GM18517 (cell line): ENCODE measurements at regions not wholly inside any gene's neighbourhood (a gene's known extent, or its start where the extent isn't known, plus 50 kb on each side); places are given as distances from the start of the nearest gene placed in this dataset.

Experiments
- ATAC-seq: cut with Tn5 transposase; IDR thresholded peaks from one replicate; pipeline ENCODE4 v1.9.1; 2021; ENCODE audit warnings: mild to moderate bottlenecking, moderate library complexity; ENCODE audit not compliant: unreplicated experiment

DNA sequence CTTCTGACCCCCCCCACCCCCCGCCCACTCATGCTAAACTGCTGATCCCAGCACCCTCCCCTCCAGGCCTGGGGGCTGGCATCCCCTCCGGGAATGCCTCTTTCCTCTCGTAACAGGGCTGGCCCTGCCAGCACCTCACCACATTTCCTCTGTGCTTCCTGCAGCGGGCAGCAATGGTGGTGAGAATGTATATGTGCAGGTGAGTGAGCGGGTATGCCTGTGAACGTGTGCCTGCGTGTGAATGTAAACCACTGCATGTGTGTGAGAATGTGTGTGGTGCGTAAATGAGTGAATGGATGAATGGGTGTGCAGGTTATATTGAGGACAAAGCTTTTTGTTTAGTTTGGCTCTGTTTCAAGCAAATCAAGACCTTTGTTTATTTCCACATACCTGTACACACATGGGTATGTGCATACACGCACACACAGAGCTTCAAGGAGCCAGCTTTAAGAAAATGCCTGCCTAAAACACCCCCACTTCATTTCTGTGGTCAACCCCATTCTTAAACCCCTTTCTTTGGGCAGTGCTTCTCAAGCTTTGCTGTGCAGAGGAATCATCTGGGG is 95.7 kb upstream of the SHB start:
- ATAC-seq: no peak

DNA sequence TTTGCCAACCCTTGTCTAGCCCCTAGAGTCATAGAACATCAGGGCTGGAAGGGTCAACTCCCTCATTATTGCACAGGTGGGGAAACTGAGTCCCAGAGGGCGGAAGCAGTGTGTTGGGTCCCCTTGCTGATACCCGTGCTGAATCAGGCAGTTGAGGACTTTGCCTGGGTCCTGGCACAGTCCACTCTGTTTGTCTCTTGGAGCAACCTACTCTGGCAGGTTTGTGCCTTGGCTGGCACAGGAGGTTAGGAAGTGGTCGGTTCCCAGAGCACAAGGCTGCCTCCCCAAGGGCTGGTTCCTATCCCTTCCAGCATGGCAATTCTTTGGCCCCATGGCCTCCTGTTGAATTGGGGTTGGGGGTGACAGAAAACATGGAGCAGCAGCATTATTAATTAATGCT is 94.5 kb upstream of the SHB start:
- no peak for ATAC-seq

DNA sequence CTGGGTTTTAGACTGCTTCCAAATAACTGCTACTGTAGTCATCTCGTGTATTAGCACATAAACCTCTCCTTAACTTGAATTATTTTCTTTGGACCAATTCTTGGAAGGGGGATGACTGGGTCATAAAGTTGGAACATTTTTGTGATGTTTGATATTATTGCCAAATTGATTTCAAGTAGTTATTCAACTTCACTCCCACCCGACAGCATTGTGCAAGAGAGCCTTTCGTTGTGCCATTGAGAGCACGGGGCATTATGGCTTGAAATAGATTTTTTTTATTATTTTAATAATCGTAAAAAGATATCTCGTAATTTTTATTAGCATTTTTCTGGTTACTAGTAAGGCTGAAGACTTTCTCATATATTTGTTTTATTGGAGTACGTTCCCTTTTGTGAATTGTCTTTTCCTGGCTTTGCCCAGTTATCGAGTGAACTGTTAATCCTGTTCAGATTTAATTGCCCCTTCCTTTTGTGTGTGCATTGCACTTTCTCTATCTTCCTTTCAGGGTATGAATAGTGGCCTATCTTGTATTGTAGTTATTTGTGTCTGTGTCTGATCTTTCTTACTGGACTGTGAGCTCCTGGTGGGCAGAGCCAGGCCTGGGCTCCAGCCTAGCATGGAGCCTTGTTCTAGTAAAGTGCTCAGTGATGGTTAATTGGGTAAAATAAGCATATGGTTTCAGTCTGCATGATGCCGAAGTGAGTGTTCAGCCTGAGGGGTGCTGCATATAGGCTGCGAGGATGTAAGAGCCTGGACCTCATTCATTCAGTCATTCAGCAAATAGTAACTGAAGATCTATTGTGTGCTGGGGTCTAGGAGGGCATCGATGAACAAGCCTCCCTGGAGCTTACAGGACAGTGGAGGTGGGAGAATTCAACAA is 93.5 kb upstream of the SHB start:
- no peak for ATAC-seq

DNA sequence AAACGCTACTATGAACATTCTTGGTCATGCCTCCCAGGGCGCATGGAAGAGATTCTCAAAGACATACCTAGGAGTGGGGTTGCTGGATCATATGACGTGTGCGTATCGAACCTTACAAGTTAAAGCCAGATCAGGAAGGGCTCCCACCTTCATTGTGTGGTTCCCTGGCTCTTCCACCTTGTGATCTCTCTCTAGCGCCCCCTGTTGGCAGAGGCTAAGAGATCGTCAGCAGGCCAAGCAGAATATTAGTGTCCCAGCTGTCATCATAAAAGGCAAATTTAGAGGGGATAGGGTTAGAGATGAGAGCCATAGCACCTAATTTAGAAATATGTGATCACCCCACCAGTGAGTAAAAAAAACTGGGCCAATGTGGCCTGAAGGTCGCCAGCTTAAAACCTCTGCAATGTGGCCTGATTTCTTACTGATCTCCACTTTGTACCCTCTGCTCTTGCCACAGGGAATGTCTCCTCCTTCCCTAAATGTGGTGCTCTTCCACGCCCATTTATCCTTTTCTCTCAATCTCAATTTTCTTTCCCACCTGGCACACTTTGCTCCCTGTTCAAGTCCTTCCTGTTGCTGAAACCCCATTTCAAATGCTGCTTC is 91.7 kb upstream of the SHB start:
- ATAC-seq: no peak

DNA sequence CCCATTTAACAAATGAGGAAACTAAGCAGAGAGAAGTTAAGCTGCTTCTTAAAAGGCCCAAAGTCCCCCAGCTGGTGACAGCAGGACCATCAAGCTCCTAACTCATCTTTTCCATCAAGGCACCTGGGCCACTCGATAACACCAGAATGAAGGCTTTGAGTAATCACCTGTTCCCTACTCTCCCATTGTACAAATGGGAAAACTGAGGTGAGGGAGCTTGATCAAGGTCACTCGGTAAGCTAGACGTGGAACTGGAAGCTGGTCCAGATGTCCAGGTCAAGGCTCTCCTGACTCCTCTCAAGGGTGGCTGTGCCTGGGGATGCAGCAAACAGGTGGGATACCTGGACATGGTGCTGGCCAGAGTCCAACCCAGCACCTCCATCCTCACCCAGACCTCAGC is 90.6 kb upstream of the SHB start:
- ATAC-seq: no peak

DNA sequence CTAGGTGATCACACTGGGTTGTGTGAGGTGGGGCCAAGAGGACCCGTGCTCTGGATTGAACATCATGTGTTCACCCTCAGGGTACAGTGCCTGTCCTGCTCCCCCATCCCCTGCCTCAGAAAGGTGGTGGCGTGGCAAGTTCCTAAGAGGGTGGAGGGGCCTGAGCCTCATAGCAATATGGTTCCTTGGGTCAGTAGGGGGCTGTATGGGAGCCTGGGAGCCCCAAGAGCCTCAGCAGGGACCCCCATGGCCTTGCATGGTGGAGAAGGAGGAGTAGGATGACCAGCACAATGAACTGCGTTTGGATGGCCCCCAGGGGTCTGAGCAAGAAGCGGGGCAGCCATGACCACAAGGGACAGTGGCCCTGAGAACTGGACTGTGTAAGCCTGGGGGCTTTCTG is 89.6 kb upstream of the SHB start:
- no peak for ATAC-seq

DNA sequence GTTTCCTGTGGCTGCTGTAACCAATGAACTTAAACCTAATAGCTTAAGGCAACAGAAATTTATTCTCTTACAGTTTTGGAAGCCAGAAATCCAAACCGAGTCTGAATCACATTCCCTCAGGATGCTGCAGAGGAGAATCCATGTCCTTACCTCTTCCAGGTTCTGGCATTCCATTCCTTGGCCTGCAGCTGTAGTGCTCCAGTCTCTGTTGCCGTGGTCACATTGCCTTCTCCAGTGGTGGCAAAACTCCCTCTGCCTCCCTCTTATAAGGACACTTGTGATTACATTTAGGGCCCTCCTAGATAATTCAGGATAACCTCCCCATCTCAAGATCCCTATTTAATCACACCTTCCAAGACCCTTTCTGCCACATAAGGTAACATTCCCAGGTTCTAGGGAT is 88.7 kb upstream of the SHB start:
- ATAC-seq: no peak

DNA sequence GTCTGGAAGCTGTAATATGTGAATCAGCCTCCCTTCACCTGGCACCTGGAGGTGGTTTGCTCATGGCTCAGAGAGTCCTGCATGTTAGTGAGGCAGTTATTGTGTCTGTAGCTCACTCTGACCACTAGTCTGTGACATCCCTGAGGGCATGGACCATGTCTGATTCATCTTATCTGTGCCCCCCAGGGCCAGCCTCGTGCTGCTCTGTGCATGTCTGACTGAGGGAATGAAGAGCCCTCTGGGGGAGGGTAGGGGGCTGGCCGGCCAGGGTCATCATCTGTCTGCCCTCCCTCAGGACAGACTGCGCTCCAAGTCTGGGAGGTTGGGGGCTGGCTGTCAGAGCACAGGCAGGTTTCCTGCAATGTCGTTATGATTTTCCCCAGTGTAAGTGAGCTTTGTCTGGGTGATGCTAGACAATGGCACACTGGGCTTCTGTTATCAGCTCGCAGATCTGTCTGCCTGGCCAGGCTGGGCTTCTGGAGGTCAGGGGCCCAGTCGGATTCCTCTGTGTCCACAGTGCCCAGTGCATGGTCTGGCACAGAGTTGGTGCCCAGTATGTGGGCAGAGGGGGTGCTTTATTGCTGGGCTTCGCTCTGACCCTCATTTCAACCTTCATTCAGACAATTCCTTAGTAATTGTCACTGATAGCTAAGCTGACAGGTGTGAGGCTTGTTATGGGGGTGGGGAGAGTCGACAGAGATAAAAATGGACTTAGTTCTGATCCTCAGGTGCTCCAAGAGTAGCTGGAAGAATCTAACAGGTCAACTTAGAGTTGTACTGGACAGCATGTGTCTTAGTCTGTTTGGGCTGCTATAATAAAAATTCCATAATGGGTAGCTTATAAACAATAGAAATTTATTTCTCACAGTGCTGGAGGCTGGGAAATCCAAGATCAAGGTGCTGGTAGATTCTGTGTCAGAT is 85.7 kb upstream of the SHB start:
- ATAC-seq: no peak

DNA sequence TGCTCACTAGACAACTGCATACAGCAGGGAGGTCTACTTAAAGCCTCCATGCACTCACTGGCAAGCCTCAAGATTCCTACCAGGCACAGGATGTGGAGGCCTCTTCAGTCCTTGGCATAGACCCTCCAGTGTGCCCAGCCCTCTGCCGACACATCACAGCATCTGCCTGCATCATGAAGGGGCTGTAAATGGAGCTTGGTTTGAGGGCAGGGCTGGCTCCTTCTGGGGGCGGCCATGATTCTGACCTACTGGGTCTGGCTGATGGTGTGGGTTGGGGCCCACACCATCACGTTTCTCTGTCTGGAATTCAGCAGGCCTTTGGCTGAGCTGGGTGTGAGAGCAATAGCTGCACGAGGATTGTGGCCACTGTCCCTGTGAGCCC is 84.9 kb upstream of the SHB start:
- no peak for ATAC-seq

DNA sequence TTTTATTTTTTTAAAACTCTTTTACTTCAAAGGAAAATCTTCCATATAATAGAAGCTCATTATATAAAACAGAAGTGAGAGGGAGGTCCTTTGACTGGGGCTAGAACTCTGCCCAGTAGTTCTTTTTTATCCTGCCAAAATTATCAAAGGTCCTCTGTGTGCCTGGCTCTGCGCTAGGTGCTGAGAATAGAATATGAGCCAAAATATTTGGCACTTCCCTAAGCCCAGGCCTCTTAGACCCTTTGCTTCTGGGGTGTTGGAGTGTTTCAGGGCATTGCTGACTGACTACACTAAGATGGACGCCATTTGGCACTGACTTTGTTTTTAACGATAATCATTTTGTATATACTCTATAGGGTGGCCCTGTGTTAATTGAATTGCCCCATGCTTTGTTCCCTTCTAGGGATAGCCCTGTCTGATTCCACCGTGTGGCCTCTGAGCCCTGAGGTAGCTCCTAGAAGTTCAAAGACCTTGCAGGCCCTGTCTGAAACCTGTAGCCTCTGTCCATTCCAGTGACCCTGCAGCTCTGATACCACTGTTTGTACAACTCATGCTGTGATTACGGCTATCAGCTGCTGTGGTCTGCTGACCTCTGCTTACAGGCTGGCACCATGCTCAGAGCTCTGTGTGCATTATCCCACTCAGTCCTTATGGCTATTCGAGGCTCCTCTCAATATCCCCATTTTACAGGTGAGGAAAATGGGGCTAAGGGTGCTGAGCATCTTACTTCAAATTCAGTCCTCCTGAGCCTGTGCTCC is 84.3 kb upstream of the SHB start:
- no peak for ATAC-seq

DNA sequence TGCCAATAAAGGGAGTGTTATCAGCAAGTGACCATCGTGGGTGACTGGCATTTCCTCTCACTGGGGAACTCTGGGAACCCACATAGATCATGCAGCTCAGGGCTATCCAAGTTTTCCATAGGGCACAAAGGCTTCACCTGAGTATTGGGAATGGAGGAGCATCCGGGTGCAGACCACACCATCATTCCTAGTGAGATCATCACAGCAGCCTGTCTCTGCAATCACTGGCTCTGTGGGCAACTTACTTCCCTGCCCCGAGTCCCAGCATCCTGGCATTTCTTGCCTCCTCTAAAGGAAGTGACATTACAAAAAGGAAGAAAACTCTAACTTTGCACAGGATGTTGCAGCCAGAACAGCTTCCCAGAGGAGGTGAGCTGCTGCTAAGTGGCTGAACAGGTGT is 80.6 kb upstream of the SHB start:
- no peak for ATAC-seq

DNA sequence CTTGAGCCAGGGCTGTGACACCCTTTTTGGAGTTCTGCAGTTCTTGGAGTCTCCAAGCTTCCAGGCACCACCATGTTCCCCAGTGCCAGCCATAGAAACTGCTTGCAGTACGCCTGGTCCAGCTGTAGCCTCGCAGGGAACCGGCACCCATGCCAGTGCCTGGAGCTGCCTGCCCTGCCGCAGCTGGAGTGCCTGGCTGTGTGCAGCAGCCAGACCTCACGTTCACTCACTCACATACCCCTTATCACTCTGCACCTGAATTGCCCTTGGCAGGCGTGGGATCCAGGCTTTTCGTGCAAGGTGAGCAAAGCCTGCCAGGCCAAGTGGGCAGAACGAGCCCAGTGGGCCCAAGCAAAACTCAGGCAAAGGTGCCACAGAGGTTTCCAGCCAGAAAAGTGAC is 77.8 kb upstream of the SHB start:
- ATAC-seq: no peak

DNA sequence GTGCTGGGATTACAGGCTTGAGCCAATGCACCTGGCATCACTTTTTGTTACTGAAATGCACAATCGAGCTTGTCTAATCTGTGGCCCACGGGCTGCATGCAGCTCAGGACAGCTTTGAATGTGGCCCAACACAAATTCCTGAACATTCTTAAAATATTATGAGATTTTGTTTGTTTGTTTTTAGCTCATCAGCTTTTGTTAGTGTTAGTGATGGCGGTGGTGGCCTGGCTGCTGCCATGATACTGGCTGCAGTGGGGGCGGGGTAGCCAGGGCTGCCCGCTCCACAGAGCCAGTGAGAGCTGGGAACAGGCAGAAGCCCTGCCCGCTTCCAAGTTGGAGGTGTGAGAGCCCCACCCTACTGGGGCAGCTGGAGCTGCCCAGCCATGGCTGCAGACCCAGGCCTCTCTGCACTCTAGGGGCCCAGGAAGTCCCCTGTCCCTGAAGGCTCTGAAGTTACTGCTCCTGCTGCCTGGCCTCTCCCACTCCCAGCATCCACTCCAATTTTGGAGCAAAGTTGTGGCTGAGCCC is 76.6 kb upstream of the SHB start:
- ATAC-seq: no peak

DNA sequence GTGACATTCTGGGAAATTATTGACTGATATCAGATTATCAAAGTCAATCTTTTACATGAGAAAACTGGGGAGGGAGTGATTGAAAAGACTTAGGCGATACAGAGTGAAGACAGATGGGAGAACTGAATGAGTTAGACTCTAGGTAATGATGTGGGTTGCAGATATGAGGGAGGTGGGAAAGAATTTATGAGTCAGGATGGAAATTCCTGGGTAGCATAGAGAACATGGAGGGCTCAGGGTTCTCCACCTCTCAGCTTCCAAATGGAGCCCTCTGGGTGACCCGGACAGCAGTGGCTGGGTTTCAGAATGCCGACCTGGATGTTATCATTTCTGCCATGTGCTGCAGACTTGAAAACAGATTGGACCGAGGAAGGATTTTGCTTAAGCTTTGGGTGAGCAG is 75.4 kb upstream of the SHB start:
- no peak for ATAC-seq

DNA sequence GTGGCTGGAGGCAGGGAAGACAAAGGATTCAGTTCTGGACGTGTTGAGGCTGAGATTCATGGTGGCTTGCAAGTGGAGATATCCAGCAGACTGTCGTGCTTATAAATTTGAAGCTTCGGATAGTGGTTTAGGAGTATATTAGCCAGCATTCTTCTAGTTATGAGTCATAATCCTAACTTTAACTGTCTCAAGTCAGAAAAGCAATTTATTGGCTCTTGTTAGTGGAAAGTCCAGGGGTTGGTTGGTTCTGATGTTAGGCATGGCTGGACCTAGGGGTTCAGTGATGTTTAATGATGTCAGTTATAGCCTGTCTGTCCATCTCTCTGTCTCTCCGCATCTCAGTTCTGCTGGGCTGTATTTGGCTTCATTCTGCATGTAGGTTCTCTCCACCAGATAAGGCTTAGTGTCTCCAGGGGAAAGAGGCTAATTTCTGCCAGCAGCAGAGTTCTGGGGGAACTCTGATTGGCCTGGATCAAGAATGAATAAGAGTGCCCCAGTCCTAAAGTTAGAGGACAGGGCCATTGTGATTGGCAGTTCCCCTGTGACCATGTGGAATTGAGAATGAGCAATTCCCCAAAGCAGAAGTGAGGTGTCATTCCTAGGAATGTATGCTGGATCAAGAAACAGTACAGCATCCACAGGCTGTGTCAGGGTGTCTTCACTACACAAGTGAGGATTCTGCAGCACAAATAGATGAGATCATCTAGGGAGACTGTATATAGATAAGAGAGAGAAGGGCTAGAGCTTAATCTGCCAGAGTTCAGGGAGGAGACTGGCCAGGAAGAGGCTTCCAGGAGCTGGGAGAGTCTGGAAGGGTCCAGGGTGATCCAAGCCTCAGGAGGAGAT is 72.9 kb upstream of the SHB start:
- ATAC-seq: no peak

DNA sequence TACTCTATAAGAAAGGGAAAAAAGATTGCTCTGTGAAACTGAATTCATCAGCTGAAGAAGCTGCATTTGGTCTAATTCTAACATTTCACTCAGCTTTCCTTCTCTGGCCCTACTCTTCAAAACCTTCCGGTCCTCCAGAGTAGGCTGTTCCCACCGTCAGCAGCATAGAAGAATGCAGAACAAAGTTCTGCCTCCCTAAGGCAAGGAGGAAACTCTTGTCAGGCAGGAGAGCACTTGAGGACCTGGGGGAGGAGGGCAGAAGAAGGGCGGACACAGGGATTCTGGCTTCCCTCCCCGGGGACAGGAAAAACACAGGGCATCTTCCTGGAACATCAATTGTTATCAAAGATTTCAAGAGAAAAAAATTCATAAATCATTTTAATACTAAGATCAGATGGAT is 69.2 kb upstream of the SHB start:
- no peak for ATAC-seq

DNA sequence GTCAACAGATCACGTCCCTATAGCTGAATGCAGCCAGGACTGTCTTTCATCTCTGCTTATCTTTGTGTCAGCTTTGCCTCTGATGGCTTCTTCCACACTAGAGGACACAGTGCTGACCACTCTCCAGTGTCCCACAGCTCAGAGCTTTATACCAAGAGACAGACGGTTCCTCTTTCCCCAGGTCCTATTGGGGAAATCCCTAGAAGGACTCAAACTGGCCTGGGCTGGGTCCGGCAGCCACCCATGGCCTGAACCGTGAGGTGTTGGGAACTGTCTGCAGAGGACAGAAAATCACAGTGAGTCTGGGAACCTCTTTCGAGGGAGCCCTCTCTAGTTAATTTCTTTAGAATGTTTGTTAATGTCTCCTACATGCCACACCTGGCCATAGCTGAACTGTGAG is 68.3 kb upstream of the SHB start:
- ATAC-seq: no peak

DNA sequence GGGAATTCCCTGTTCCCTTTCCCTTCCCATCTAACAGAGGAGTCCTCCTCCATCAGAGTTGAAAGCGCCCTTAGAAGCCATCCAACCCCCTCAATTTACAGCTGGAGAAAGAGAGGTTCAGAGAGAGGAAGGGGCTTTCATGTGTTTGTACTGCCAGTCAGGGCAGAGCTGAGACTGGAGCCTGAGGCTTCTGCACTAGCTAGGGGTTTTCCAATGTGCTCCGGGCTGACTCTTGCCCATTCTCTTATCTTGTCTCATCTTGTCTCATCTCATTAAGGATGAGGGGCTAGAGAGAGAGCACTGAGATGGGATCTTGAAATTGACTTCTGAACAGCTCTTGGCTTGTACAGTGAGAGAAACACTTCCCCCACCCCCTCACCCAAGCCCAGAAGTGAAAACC is 67.4 kb upstream of the SHB start:
- no peak for ATAC-seq

DNA sequence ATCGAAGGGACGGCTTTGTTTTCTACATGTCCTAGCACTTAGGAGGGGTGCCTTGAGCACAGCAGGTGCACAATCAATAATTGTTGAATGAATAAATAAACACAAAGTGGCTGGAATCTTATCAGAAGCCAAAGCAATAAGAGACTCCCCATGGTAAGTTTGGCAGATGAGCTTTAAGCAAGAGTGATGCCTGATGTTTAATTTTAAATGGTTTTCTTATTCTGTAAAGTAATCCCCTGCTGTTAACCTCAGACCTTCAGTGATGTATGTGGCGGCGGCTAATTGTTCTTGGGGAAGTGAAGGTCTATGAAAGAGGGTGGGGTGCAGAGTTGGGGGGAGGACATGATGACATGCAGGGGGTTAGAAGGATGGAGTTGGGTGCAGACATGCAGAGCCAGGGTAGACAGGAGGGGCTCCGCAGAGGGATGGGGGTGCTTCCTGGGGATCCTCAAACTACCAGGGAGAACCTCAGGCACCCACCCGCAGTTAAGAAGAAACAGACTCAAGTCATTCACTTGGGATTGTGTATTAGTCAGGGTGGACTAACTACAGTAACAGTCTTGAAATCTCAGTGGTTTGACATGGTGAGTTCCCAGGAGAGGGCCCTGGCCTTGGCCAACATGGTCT is 65.7 kb upstream of the SHB start:
- no peak for ATAC-seq
